ENCODE measurements at regions not wholly inside any gene's neighbourhood (a gene's known extent, or its start where the extent isn't known, plus 50 kb on each side); places are given as distances from the start of the nearest gene placed in this dataset.

GRCh38 chr10:85508159-85508558 lies 858.4 kb downstream of the GRID1 start:
- no peaks in the 10 kb centered on the region for H3K9me3 ChIP-seq
- no peaks in the 10 kb centered on the region for H3K4me1 ChIP-seq (ENCODE audit: low read depth)
- no peaks in the 10 kb centered on the region for H3K36me3 ChIP-seq (ENCODE audit: low read depth)
- no peak overlapping the region for H3K4me3 ChIP-seq
- intact Hi-C loops (cut with DNase I, micrococcal nuclease), result no loop called here
- no peak for TF ChIP-seq CTCF (IDR thresholded peaks at IDR 0.05)
- ATAC-seq (no peak), DNase-seq (no peak)

GRCh38 chr10:85510682-85511081 lies 855.9 kb downstream of the GRID1 start:
- intact Hi-C loops (cut with DNase I, micrococcal nuclease), result no loop called here
- no peaks in the 10 kb centered on the region for H3K9me3 ChIP-seq
- no peak overlapping the region for H3K4me3 ChIP-seq
- DNase-seq, result no peak
- H3K4me1 ChIP-seq (ENCODE audit: low read depth), result no peaks in the 10 kb centered on the region
- no peak for ATAC-seq
- no peaks in the 10 kb centered on the region for H3K36me3 ChIP-seq (ENCODE audit: low read depth)
- TF ChIP-seq CTCF (IDR thresholded peaks at IDR 0.05), result no peak

GRCh38 chr10:85513436-85513835 lies 853.2 kb downstream of the GRID1 start:
- no peaks in the 10 kb centered on the region for H3K36me3 ChIP-seq (ENCODE audit: low read depth)
- no peak for ATAC-seq
- no peaks in the 10 kb centered on the region for H3K9me3 ChIP-seq
- DNase-seq, result no peak
- no peak for TF ChIP-seq CTCF (IDR thresholded peaks at IDR 0.05)
- no peak overlapping the region for H3K4me3 ChIP-seq
- no peaks in the 10 kb centered on the region for H3K4me1 ChIP-seq (ENCODE audit: low read depth)
- intact Hi-C loops (cut with DNase I, micrococcal nuclease), result no loop called here

- H3K36me3 ChIP-seq (ENCODE audit: low read depth), result no peaks in the 10 kb centered on the region
- no peak for ATAC-seq
- no peak for TF ChIP-seq CTCF (IDR thresholded peaks at IDR 0.05)
- H3K4me1 ChIP-seq (ENCODE audit: low read depth), result no peaks in the 10 kb centered on the region
- no peak overlapping the region for H3K4me3 ChIP-seq
- no peaks in the 10 kb centered on the region for H3K9me3 ChIP-seq
- intact Hi-C loops (cut with DNase I, micrococcal nuclease), result no loop called here
- DNase-seq, result no peak
Measured at GRCh38 chr10:85515316-85515715, 851.3 kb downstream of the GRID1 start.

- Histone ChIP-seq H3K36me3 (ENCODE audit: low read depth) (no peaks in the 10 kb centered on the region), H3K4me1 (ENCODE audit: low read depth) (no peaks in the 10 kb centered on the region), H3K4me3 (no peak overlapping the region), H3K9me3 (no peaks in the 10 kb centered on the region)
- ATAC-seq, result no peak
- no peak for TF ChIP-seq CTCF (IDR thresholded peaks at IDR 0.05)
- intact Hi-C loops (cut with DNase I, micrococcal nuclease), result no loop called here
- no peak for DNase-seq
Measured at GRCh38 chr10:85524001-85524666, 842.5 kb downstream of the GRID1 start.

Data from mucosa of descending colon (tissue), 3 donors.